BJ (cell line): ENCODE measurements at regions not wholly inside any gene's neighbourhood (a gene's known extent, or its start where the extent isn't known, plus 50 kb on each side); places are given as distances from the start of the nearest gene placed in this dataset.

ENCODE experiments used
- CTCF ChIA-PET: fragments of 350-600 bp; formaldehyde crosslinking; extraction: SDS; loops from one replicate; lab custom pipeline; 2021; ENCODE audit warnings: antibody characterized with exemption, inconsistent platforms; lab: Yijun Ruan, JAX
- POLR2A ChIA-PET: fragments of 300-600 bp; sonication (Branson Sonifier 250); formaldehyde crosslinking; extraction: SDS; loops from one replicate; lab custom pipeline; 2021; ENCODE audit warnings: antibody characterized with exemption; lab: Charles Lee
- DNase-seq: peaks from one replicate; pipeline ENCODE4 v3.0.0-alpha.2; 2011; ENCODE audit warnings: low read depth
- H3K27me3 ChIP-seq: 2 replicates; pipeline ENCODE4 v1.6.0; 2011; ENCODE audit warnings: low read length; ENCODE audit not compliant: control insufficient read depth, insufficient read depth
- H3K36me3 ChIP-seq: 2 replicates; pipeline ENCODE4 v1.5.1; 2011; ENCODE audit warnings: low read length; ENCODE audit not compliant: control insufficient read depth, insufficient read depth
- H3K4me3 ChIP-seq: 2 replicates; pipeline ENCODE4 v1.5.1; 2011; ENCODE audit warnings: low read depth, mild to moderate bottlenecking, control low read depth, low read length
- TF ChIP-seq, protein P1 (sequence below): IDR thresholded peaks from 2 replicates; pipeline ENCODE4 v1.5.1; 2011; ENCODE audit warnings: low read depth, mild to moderate bottlenecking, control low read depth, inconsistent platforms, low read length, moderate library complexity; ENCODE audit not compliant: insufficient read depth

DNA sequence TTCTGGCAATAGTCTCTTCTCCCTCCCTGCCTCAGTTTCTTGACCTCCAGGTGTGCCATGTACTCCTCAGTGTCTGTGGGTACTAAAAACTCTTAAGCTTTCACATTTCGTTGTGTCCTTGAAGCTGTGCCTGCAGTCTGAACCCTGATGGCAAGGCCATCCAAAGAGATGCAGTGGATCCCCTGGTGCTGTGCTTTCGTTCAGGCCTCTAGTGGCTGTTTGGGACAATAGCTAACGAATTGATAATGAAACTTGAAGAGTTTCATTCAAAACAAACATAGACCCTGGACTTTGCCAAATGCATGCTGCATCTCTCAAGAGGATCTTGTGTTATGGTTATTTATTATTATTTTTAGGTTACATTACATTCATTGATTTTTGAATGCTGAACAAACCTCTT is 523.1 kb upstream of the FSIP2 start:
- TF ChIP-seq, protein P1, sequence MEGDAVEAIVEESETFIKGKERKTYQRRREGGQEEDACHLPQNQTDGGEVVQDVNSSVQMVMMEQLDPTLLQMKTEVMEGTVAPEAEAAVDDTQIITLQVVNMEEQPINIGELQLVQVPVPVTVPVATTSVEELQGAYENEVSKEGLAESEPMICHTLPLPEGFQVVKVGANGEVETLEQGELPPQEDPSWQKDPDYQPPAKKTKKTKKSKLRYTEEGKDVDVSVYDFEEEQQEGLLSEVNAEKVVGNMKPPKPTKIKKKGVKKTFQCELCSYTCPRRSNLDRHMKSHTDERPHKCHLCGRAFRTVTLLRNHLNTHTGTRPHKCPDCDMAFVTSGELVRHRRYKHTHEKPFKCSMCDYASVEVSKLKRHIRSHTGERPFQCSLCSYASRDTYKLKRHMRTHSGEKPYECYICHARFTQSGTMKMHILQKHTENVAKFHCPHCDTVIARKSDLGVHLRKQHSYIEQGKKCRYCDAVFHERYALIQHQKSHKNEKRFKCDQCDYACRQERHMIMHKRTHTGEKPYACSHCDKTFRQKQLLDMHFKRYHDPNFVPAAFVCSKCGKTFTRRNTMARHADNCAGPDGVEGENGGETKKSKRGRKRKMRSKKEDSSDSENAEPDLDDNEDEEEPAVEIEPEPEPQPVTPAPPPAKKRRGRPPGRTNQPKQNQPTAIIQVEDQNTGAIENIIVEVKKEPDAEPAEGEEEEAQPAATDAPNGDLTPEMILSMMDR: no peak
- H3K36me3 ChIP-seq: no peaks in the 10 kb centered on the region
- H3K4me3 ChIP-seq: no peak overlapping the region
- ChIA-PET CTCF (no interaction called here), POLR2A (no interaction called here)
- no peak for DNase-seq
- H3K27me3 ChIP-seq: no peaks in the 10 kb centered on the region

DNA sequence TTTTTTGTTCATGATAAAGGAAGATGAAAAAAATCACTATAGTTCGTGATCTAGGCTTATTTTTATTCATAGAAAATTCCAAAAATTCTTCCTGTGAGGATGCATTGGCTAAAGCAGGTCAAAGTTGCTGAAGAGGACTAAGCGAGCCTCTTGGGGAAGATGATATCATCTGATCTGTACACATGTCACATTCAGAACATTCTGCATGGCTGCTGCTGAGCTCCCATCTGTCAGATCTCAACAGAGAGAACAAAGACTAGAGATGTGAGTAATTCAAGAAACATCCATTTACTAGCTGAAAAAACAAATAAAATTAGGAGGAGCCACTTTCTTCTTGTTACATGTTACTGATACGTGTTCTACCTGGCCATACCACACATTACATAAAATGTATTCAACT is 518.6 kb upstream of the FSIP2 start:
- POLR2A ChIA-PET: no interaction called here
- Histone ChIP-seq H3K36me3 (no peaks in the 10 kb centered on the region), H3K4me3 (no peak overlapping the region), H3K27me3 (no peaks in the 10 kb centered on the region)
- TF ChIP-seq, protein P1: no peak
- DNase-seq: no peak
- CTCF ChIA-PET: no interaction called here

DNA sequence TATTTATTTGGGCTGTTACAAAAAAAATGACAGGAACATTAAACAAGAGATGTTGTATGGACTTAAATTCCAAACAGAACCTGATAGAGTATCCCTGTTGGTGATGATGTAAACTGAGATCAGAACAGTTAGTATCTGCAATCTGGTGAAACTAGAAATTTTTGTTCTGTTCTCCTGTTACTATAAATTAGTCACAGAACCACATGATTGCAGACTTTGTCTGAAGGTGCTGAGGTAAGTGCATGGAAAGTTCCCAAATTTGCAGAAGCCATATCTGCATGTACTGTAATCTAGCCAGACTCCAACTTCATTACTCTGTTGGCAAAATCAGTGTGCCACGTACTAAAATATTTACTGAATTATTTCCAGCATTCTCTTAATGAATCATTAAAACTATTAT is 516.3 kb upstream of the FSIP2 start:
- CTCF ChIA-PET: no interaction called here
- POLR2A ChIA-PET: no interaction called here
- DNase-seq: no peak
- no peaks in the 10 kb centered on the region for H3K27me3 ChIP-seq
- no peak overlapping the region for H3K4me3 ChIP-seq
- TF ChIP-seq, protein P1: no peak
- H3K36me3 ChIP-seq: no peaks in the 10 kb centered on the region

DNA sequence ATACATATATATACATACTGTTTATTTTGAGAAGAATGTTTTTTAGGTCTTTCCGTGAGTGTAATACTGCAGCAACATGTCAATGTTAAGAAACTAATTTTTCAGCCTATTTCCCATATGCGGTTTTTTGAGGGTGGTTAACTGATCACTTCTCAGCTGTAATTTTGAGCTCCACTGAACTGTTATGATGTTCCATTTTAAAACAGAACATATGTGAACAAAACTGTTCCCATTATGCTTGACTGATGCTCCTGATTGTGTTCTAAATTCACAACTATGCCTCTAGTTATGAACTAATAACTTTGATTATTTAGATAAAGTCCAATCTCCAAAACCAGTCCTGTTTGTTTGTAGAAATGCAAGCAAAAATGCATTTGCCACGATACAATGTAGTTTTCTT is 511.2 kb upstream of the FSIP2 start:
- CTCF ChIA-PET: no interaction called here
- no peaks in the 10 kb centered on the region for H3K27me3 ChIP-seq
- DNase-seq: no peak
- POLR2A ChIA-PET: no interaction called here
- no peak overlapping the region for H3K4me3 ChIP-seq
- TF ChIP-seq, protein P1: no peak
- no peaks in the 10 kb centered on the region for H3K36me3 ChIP-seq

DNA sequence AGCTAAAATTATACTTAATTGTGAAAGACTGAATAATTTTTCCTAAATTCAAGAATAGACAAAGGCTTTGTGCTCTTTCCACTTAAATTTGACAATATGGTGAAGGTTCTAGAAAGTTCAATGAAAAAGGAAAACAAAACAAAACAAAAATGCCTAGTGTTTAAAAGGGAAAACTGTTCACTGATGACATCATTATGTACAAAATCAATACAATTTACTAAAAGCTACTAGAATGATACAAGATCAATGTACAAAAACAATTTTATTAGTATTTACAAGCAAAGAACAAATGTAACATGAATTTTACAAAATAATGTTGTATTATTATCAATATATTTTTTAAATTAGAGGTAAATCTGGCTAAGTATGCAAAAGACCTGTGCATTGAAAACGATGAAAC is 499.1 kb upstream of the FSIP2 start:
- POLR2A ChIA-PET: no interaction called here
- Histone ChIP-seq H3K36me3 (no peaks in the 10 kb centered on the region), H3K27me3 (no peaks in the 10 kb centered on the region), H3K4me3 (no peak overlapping the region)
- DNase-seq: no peak
- TF ChIP-seq, protein P1: no peak
- CTCF ChIA-PET: no interaction called here
